HG02938 (cell line): ENCODE measurements at regions not wholly inside any gene's neighbourhood (a gene's known extent, or its start where the extent isn't known, plus 50 kb on each side); places are given as distances from the start of the nearest gene placed in this dataset.

Source experiments
- ATAC-seq: cut with Tn5 transposase; IDR thresholded peaks from one replicate; pipeline ENCODE4 v1.9.1; 2021; ENCODE audit warnings: mild to moderate bottlenecking, moderate library complexity; ENCODE audit not compliant: unreplicated experiment

DNA sequence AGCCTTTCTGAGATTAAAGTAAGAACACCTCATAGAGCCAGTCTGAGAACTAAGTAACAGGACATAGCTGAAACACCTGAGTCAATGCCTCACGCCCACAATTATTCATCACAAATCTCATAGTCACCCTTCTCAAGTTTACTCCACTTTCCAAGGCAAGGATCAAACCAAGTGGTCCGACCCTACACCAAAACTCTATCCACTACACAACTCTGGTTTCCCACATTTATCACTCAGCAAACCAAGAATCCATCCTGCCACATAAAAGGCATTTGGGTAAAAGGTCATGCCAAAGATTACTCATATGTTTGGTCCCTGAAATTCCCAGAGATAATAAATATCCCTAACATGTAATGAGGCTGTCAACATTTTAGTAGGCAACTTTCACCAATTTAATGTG is 144.1 kb downstream of the RPAP3 start:
- ATAC-seq = no peak

DNA sequence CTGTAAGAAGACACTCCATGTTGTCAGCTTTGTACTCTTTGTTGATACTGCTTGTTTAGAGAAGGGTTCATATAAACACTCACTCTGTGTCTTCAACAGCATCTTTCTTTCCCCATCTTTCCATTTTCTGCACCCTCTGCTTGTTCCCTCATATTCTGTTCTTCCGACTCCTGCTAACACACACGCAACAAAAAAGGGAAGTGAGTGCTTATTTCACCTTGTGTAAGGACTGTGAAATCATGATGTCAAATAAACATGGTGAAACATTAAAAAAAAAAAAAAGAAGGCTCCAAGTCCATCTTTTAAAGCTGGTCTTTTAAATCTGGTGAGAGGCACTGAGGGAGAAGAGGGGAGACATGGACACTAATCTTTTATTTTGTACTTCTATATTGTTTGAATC is 145.4 kb downstream of the RPAP3 start:
- no peak for ATAC-seq

DNA sequence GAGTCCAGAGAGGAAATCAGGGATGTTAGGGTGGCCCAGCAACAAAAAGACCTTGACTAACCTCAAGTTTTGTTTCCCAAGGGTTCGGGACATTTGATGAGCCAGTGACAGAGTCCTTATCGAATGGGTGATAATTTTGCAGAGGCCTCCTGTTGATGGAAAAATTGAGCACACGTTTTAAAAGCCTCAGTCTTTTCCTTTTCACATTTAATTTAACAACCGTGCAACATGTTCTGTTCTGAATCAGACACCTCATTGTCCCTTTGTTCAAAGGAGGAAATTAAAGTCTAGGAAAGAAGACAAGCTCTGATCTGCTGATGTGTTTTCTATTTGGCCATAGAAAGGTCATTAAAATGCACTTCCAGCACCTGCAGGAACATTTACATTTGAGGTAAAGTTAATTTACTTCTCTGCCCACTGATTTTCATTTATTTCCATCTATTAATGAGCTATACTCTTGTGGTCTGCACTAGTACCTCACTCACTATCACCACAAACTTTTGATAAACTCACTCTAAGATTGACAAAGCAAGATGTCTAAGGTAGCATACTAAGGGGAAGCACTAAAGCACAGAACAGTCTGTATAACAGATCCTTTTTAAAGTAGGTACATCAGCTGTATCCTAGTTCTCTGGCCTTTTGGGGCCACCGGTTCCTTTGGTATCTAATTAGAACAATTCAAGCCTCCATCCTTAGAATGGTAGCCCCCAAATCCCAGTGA is 147.0 kb downstream of the RPAP3 start:
- ATAC-seq = no peak

DNA sequence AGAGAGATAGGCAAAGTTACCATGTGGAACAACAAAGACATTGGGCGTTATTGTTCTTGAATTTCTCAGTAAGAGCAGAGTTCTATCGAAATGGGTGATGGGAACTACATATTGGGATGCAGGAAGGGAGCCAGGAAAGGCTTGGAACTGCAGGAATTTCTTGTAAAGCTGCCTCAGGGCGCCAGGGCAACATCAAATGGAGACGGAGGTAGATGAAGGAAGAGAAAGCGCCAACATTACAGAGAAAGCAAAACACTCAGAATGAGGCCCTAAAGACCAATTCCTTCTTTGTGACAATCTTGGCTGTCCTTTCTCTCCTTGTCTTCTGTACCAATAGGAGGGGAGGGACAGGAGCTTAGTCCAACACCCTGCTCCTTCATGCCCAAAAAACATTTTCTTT is 148.4 kb downstream of the RPAP3 start:
- no peak for ATAC-seq

DNA sequence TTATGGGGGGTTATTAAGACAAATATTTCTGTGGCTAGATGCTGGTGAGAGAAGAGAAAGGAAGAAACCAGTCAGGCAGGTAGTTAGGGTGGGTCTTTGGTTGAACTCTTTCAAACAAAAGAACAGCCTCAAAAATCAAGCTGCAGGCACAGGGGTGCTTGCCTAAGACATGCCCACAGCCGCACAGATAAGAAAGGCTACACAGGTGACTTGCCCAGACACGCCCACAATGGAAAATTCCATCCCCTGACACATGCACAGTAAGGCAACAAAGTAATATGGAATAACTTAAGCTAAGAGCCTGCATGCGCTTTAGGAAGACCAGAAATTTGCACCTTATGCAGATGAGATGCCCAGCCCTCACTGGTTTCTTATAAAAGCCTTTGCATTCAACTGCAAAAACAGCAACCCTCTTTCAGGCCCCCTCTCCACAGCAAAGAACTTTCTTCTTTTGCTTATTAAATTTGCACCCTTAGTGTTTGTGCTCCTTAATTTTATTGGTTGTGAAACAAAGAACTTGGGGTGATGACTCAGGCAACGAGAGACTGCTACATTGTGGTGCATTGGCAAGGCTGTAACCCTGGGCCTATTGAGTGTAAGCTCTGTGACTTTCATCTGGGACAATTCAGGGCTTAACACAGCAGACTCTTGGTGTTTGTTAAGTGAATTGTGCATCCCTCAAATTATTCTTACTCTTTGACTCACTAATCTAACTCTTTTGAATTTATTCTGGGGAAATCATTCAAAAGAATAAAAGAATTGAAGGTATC is 149.4 kb downstream of the RPAP3 start:
- ATAC-seq = no peak

DNA sequence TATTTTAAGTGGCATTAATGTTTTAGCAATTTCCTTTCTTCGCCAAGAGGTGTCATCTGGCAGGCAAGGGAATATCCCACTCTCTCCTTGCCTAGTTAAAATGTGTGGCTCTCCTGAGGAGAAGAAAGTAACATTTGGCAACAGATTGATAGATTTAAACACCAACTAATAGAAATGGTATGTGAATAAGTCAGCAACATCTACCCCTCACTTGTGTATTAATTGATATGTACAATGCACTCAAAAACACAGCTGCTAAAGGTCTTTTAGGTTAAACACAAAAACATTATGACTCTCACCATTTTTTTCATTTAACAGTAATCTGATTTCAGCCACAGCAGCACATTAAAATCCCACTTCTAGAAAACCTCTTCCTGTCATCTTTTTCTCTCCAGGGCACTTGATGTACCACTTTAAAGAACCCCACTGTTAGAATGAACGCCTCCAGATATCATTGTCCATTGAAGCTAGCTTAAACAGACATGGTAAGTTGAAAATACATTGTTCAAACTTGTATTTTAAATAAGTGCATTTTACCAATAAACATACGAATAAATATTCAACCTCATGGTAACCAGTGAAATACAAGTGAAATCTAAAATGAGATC is 151.7 kb downstream of the RPAP3 start:
- ATAC-seq = no peak

DNA sequence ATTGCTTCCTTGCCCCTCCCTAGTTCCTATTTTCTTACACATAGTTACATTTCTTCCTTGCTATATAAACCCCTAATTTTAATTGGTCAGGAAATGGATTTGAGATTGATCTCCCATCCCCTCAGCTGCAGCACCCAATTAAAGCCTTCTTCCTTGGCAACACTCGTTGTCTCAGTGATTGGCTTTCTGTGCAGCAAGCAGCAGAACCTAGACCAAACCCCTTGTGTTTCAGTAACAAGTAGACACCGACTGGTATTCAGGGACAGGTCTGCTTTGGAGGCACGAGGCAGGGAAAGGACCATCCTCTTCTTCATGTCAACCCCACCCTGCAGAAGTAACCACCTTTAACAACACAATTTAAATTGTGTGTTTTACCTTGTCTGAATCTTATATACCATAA is 152.6 kb downstream of the RPAP3 start:
- ATAC-seq = no peak

DNA sequence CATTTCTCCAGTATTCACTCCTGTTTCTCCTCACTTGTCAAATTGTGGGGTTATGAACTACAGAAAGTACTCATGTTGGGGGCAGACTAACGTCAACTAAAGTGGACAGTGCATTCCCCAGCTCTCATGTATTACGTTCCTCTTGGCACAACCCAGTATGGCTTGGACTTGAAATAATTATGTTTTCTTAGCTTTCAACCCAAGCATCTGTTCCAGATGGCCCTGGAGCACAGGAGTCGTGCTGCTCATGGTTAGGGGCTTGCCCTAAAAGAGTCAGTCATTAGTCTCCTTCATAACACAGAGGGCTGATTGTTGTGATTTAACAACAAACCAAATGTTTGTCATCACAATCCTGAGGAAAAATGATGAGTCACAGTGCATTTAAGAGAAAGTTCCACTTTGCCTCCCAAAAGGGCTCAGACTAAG is 154.4 kb downstream of the RPAP3 start:
- no peak for ATAC-seq

DNA sequence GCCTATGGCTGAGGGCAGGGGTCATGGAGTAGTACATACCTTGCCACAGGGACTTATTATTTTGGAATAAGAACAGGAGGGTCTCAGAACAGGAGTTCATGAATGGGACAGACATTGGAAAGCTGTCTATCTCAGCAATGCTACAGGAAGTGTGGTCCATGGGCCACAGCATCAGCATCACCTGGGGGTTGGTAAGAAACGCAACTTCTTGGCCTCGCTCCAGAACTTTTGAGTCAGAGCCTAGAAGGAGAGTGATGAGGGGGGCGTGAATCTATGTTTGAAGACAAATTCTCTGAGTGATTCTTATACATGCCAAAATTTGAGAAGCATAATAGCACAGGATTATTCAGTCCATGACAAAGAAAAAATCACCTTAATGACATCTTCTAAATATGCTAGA is 156.6 kb downstream of the RPAP3 start:
- ATAC-seq = no peak

DNA sequence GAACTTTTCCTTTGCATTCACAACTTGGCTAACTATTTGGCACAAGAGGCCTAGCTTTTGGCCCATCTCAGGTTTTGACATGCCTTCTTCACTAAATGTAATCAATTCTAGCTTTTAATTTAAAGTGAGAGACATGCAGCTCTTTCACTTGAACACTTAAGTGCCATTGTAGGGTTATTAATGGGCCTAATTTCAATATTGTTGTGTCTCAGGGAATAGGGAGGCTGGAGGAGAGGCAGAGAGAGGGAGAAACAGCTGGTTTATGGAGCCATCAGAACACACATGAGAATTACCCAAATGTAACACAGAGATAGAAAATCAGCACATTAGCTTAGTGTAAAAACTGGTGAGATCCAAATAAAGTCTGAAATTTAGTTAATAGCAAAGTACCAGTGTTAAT is 157.4 kb downstream of the RPAP3 start:
- ATAC-seq = no peak

DNA sequence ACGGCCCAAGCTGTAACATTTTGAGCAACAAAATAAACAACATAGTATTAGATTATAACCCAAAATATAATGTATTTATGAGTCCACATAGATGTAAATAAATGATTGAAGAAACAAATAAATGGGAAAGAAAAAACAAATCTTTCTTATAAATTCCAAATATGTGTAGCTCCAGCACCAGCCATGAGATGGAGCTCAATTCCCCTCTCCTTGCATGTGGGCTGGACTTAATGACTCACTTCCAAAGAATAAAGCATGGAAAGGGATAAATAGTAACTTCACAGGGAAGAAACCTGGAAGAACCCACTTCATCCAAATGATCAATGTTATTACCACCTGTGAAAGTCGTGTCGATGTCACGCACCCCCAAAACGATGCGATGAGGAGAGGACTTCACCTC is 158.8 kb downstream of the RPAP3 start:
- no peak for ATAC-seq

DNA sequence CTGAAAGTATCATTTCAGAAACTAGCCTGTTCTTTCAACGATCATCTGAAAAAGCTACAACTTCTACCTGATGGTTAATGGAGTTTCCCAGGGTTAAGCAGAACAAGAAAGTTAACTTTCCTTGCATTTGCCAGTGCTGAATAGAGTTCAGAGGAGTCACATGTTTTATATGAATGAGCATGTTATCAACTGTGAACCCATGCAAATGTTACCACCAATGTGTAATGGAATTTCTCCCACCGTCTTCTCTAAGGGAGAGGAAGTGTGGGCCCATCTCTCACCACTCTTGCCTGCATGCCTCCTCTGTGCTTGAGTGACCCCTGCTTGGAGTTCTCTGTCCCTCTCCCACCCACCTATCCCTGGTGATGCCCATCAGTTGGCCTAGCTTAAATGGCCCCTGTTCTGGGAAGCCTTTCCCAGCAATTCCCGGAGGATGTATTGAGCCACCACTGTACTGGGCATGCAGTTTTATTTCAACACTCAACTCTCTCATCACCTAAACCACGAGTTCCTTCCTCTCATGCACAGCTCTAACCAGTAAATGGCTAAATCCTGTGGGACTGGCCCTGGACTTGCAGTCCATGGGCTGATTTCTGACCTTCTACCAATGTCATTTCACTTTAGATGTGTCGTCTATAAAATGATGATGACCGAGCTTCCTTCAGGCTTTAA is 159.8 kb downstream of the RPAP3 start:
- ATAC-seq = no peak

DNA sequence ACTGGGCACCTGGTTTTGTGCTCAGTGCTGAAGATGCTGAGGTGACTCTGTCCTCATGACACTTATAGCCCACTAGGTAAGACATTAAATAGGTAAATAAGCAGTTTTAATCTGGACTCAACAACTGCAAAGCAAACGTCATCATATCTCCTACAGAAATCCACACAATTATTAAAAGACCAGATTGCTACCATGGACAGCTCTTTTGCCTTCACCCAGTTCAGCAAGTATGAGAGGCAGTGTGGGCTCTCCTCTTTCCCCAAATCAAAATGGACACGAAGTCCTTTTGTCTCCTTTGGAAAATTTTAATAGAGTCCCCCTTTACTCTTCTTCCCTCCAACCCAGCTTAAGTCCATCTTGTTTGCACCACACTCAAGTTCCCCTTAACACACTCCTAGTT is 171.1 kb downstream of the RPAP3 start:
- no peak for ATAC-seq

DNA sequence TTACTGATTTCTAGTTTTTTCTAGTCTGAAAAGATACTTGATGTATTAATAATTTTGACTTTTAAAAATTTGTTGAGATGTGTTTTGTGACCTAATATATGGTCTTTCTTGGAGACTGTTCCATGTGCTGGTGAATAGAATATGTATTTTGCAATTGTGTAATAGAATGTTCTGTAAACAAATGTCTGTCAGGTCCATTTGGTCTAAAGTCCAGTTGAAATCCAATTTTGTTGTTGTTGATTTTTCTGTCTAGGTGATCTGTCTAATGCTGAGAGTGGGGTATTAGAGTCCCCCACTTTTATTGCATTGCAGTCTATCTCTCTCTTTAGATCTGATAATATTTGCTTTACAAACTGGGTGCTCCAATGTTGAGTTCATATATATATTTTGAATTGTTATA is 175.8 kb downstream of the RPAP3 start:
- ATAC-seq = no peak

DNA sequence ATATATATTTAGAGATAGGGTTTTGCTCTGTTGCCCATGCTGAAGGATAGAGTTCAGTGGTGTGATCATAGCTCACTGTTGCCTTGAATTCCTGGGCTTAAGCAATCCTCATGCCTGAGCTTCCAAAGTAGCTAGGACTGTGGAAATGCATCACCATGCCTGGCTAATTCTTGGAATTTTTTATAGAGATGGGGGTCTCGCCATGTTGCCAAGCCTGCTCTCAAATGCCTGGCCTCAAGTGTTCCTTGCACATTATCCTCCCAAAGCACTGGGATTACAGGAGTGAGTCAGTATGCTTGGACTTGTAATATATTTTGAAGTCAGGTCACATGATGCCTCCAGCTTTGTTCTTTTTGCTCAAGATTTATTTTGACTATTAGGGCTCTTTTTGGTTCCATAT is 178.0 kb downstream of the RPAP3 start:
- no peak for ATAC-seq

DNA sequence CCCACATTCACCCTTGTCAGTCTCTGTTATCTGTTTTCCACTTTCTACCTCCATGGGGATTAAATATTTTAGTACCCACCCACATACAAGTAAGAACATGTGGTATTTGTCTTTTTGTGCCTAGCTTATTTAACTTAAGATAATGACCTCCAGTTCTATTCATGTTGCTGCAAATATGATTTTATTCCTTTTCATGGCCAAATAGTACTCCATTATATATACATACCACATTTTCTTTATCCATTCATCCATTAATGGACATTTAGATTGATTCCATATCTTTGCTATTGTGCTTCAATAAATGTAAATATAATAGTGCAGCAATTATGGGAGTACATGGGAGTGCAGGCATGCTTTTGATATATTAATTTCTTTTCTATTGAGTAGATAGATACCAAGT is 185.8 kb downstream of the RPAP3 start:
- no peak for ATAC-seq

DNA sequence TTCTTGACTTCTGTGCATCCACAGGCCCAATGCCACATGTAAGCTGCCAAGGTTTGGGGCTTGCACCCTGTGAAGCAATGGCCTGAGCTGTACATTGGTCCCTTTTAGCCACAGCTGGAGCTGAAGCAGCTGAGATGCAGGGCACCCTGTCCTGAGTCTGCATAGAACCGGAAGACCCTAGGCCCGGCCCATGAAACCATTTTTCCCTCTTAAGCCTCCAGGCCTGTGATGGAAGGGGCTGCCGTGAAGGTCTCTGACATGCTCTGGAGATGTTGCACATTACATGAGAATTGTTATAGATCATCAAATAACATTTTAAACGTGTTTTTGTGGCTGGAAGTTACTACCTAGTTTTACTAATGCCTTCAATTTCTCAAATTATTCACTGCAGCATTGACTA is 188.7 kb downstream of the RPAP3 start:
- no peak for ATAC-seq

DNA sequence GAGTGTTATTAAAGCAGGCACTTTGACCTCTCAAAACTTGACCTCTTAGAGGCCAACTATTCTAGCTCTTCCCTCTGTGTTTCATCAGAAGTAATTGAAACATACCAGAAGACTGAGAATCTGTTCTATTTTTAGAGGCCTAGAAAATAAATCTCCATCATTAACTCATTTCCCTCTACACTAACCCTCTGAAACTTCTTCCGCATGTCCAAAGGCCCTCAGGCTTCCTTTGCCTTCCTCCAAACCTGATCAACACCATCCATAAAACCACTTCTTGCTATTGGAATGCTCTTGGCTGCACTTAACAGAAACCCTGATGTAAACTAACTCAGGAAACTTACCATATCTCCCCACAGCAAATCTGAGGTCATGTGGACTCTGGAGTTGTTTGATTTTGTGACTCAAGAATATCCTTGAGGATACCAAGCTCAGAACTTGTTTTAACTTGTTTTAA is 196.4 kb downstream of the RPAP3 start:
- ATAC-seq = no peak

DNA sequence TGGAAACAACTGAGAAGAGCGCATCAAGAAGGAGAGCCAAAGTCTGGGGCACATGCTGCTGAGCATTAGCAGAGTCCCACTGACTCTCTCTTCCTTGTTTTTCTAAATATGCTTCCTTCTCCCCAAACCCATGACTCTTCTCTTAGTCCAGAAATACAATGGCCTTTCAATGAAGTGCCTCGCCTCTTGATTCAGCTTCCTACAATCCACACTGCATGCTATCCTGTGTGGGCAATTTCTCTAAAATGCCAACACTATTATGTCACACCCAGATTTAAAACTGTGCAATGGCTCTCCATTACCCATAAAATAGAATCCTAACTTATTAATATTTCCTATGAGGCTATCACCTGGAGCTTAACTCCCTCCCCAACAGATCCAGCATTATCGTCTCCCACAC is 198.6 kb downstream of the RPAP3 start:
- no peak for ATAC-seq

DNA sequence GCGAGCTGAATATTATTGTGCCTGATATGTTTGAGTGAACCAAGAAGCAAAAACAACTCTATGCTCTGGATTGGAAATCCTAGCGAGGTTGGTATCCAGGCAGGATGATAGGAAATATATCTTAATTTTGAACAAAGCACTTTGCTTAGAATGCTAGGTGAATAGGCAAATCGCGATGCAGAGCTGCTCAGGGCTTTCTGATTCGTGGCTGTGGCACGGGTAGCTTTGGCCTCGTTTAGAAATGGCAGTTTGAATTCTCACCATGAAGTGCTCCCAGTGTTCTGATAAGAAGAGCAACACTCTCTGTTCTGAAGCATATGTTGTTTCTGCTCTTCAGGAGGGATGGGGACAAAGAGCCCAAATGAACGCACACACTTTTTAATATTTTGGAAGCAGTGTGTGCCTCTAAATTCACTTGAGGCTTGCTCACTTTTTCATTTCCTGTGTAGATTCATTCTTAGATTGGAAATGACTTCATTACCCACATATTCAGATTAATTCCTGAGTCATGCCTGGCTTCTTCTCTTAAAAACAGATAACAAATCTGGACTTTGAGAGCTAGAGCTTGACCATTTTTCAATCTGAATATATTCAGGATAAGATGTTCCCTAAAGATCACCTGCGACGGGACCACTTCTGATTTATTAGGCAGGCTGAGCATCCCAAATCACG is 200.9 kb downstream of the RPAP3 start:
- no peak for ATAC-seq

DNA sequence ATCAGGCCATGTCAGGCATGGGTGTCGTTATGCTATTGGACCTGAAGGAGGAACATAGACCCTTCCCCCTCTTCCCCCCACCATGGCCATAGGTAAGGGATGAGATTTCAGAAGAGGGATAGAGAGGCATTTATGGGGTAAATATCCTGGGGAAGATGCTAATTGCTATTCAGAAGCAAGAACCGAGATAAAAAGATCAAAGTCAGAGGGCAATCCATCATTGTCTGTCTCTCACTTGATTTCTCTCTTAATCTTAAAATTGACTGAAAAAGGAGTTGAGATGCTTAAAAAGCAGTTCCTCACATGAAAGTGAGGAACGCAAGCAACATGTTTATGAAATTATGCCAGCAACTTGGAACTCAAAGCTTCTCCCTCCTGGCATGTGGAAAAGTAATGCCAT is 212.0 kb downstream of the RPAP3 start:
- no peak for ATAC-seq
